Natural killer cell (primary cell): ENCODE measurements at regions not wholly inside any gene's neighbourhood (a gene's known extent, or its start where the extent isn't known, plus 50 kb on each side); places are given as distances from the start of the nearest gene placed in this dataset.
A peak's percentile ranks its signal among the peaks of the same experiment; 100 is the strongest.

Experiments used
- ATAC-seq, 3 donors: fragments of 150-1000 bp in 2 of 3; fragments of 200-7000 bp in 1 of 3; cut with Tn5 transposase; 1 replicate in 1 of 3; 2 replicates in 2 of 3; pipeline ENCODE4 v1.10.0; 2021; ENCODE audit warnings: mild to moderate bottlenecking in 2 of 3, moderate library complexity in 2 of 3
- DNase-seq, 2 donors: peaks; one replicate each; pipeline versions ENCODE4 v3.0.0 to v3.0.0-alpha.2; 2013 to 2021; ENCODE audit warnings: mixed read lengths in 1 of 2
- H3K27ac ChIP-seq: one replicate; pipeline ENCODE4 v1.5.1; 2013; ENCODE audit warnings: mild to moderate bottlenecking, low read length
- H3K27me3 ChIP-seq: one replicate; pipeline ENCODE4 v1.6.1; 2013; ENCODE audit warnings: low read length; ENCODE audit not compliant: control insufficient read depth, insufficient read depth
- H3K36me3 ChIP-seq: one replicate; pipeline ENCODE4 v1.6.1; 2013; ENCODE audit warnings: low read length; ENCODE audit not compliant: control insufficient read depth, insufficient read depth
- H3K4me1 ChIP-seq: one replicate; pipeline ENCODE4 v1.6.1; 2013; ENCODE audit warnings: low read length; ENCODE audit not compliant: control insufficient read depth, insufficient read depth
- H3K4me3 ChIP-seq: one replicate; pipeline ENCODE4 v1.5.1; 2013; ENCODE audit warnings: low read length
- H3K9me3 ChIP-seq: one replicate; pipeline ENCODE4 v1.6.1; 2013; ENCODE audit warnings: low read length; ENCODE audit not compliant: control insufficient read depth, insufficient read depth
- H3K27ac Mint-ChIP-seq, 2 donors: one replicate each; pipeline ENCODE4 v1.8.0; 2022; ENCODE audit warnings: mild to moderate bottlenecking in 2 of 2, mixed read lengths in 2 of 2, moderate library complexity in 1 of 2
- H3K27me3 Mint-ChIP-seq, 2 donors: one replicate each; pipeline ENCODE4 v1.8.0; 2022; ENCODE audit warnings: low read depth in 2 of 2, mixed read lengths in 2 of 2
- H3K36me3 Mint-ChIP-seq: one replicate; pipeline ENCODE4 v1.8.0; 2022; ENCODE audit warnings: mixed read lengths
- H3K4me1 Mint-ChIP-seq, 2 donors: one replicate each; pipeline ENCODE4 v1.8.0; 2022; ENCODE audit warnings: mixed read lengths in 2 of 2
- H3K4me3 Mint-ChIP-seq: one replicate; pipeline ENCODE4 v1.8.0; 2022; ENCODE audit warnings: mild to moderate bottlenecking, moderate library complexity, mixed read lengths
- H3K9me3 Mint-ChIP-seq, 2 donors: one replicate each; pipeline ENCODE4 v1.8.0; 2022; ENCODE audit warnings: mixed read lengths in 2 of 2
- WGBS: methylation state at CpG from one replicate; pipeline ENCODE4 v1.1.7; 2013; ENCODE audit warnings: missing lambda C conversion rate; ENCODE audit not compliant: insufficient coverage; 5-methylcytosine and 5-hydroxymethylcytosine counted together
- intact Hi-C: fragments of 100-400 bp; cut with micrococcal nuclease; formaldehyde crosslinking; loops from one replicate; pipeline ENCODE4 v1.14.2; 2022
- TF ChIP-seq, protein P1 (sequence below): fragments of 200-600 bp; IDR thresholded peaks from one replicate; pipeline ENCODE4 v1.8.0; 2022; ENCODE audit warnings: antibody characterized with exemption

DNA sequence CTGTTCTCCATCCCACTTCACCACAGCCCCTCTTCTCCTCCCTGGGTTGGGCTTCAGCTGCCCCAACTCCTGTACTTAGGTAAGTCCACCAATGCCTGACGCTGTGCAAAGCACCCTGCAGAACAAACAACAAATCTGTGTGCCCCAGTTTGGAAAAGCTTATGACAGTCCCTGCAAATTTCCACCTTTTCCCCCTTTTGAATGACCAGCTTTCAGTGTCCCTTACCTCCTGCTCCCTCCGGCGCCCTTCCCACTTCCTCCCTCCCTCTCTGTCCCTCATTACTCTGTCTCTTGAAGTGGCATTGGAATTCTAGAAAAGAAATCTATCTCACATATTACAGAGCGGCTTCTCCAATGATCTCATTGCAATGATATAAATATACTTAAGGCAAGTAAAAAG lies 352.9 kb upstream of the B3GAT1 start:
- no peaks in the 10 kb centered on the region for H3K27me3 ChIP-seq
- DNase-seq (no peak), ATAC-seq (no peak)
- 44% methylated on average over 3 of the region's 4 CpGs for WGBS
- H3K27ac ChIP-seq = no peak overlapping the region
- Mint-ChIP-seq H3K27ac (no peak overlapping the region), H3K4me3 (no peak overlapping the region), H3K9me3 (peaks cover 7 to 11% of the 10 kb centered on the region in 2 donors), H3K27me3 (peaks cover 9 to 27% of the 10 kb centered on the region in 2 donors), H3K4me1 (no peaks in the 10 kb centered on the region), H3K36me3 (peaks cover 10% of the 10 kb centered on the region)
- peaks cover 6% of the 10 kb centered on the region for H3K9me3 ChIP-seq
- H3K36me3 ChIP-seq = no peaks in the 10 kb centered on the region
- no peak overlapping the region for H3K4me3 ChIP-seq
- intact Hi-C loops = no loop called here
- no peaks in the 10 kb centered on the region for H3K4me1 ChIP-seq
- TF ChIP-seq, protein P1, sequence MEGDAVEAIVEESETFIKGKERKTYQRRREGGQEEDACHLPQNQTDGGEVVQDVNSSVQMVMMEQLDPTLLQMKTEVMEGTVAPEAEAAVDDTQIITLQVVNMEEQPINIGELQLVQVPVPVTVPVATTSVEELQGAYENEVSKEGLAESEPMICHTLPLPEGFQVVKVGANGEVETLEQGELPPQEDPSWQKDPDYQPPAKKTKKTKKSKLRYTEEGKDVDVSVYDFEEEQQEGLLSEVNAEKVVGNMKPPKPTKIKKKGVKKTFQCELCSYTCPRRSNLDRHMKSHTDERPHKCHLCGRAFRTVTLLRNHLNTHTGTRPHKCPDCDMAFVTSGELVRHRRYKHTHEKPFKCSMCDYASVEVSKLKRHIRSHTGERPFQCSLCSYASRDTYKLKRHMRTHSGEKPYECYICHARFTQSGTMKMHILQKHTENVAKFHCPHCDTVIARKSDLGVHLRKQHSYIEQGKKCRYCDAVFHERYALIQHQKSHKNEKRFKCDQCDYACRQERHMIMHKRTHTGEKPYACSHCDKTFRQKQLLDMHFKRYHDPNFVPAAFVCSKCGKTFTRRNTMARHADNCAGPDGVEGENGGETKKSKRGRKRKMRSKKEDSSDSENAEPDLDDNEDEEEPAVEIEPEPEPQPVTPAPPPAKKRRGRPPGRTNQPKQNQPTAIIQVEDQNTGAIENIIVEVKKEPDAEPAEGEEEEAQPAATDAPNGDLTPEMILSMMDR = no peak

DNA sequence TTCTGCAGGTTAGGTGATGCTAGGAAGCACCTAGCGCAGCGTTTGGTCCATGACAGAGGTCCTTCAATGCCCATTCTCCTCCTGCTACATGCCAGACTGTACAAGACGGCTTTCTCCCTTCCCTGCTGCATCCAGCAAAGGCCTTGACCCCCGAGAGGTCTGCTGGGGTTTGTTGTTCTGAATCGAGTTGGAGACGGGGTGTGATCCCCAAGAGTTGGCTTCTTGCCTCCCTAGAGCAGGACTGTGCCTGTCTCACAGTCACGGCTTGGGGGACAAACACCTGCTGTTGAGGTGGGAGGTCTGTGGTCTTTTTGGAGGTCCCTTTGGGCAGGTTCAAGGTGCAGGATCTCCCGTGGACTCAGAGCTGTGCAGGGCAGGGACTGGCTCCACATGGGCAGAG lies 352.3 kb upstream of the B3GAT1 start:
- H3K4me3 ChIP-seq = no peak overlapping the region
- H3K4me3 Mint-ChIP-seq = no peak overlapping the region
- TF ChIP-seq, protein P1 = no peak
- no peaks in the 10 kb centered on the region for H3K4me1 ChIP-seq
- intact Hi-C loops = no loop called here
- peaks cover 9 to 27% of the 10 kb centered on the region in 2 donors for H3K27me3 Mint-ChIP-seq
- WGBS = 83% methylated on average over 8 of the region's 8 CpGs
- no peaks in the 10 kb centered on the region for H3K4me1 Mint-ChIP-seq
- H3K36me3 ChIP-seq = no peaks in the 10 kb centered on the region
- no peaks in the 10 kb centered on the region for H3K27me3 ChIP-seq
- peaks cover 10% of the 10 kb centered on the region for H3K36me3 Mint-ChIP-seq
- no peak for ATAC-seq
- DNase-seq = no peak
- H3K9me3 ChIP-seq = peaks cover 6% of the 10 kb centered on the region
- no peak overlapping the region for H3K27ac ChIP-seq
- H3K9me3 Mint-ChIP-seq = peaks cover 7 to 11% of the 10 kb centered on the region in 2 donors
- no peak overlapping the region for H3K27ac Mint-ChIP-seq

DNA sequence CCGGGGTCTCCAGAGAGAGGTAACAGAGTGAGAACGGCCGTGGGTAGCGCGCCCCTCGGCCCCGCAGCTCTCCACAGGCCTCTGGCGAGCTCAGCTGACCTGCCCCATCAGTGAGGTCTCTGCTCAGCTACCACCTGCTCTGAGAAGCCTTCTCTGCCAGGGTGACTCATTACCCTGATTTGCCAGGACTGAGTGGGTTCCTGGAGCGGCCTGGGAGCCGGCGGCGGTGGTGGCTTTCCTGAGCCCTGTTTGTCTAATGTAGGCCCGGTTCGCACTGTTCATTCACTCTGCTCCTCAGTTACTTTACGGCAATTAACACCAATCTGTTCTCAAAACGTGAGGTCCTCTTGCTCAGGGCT lies 351.0 kb upstream of the B3GAT1 start:
- Mint-ChIP-seq H3K27ac (no peak overlapping the region), H3K36me3 (no peaks in the 10 kb centered on the region), H3K4me3 (no peak overlapping the region), H3K4me1 (no peaks in the 10 kb centered on the region), H3K27me3 (peaks cover 3 to 20% of the 10 kb centered on the region in 2 donors), H3K9me3 (peaks cover 0 to 4% of the 10 kb centered on the region in 2 donors)
- ATAC-seq (no peak), DNase-seq (no peak)
- intact Hi-C loops = no loop called here
- H3K27me3 ChIP-seq = no peaks in the 10 kb centered on the region
- H3K36me3 ChIP-seq = no peaks in the 10 kb centered on the region
- peaks cover 5% of the 10 kb centered on the region for H3K9me3 ChIP-seq
- no peak overlapping the region for H3K27ac ChIP-seq
- no peaks in the 10 kb centered on the region for H3K4me1 ChIP-seq
- TF ChIP-seq, protein P1 = no peak
- H3K4me3 ChIP-seq = no peak overlapping the region
- 82% methylated on average over 16 of the region's 16 CpGs for WGBS

DNA sequence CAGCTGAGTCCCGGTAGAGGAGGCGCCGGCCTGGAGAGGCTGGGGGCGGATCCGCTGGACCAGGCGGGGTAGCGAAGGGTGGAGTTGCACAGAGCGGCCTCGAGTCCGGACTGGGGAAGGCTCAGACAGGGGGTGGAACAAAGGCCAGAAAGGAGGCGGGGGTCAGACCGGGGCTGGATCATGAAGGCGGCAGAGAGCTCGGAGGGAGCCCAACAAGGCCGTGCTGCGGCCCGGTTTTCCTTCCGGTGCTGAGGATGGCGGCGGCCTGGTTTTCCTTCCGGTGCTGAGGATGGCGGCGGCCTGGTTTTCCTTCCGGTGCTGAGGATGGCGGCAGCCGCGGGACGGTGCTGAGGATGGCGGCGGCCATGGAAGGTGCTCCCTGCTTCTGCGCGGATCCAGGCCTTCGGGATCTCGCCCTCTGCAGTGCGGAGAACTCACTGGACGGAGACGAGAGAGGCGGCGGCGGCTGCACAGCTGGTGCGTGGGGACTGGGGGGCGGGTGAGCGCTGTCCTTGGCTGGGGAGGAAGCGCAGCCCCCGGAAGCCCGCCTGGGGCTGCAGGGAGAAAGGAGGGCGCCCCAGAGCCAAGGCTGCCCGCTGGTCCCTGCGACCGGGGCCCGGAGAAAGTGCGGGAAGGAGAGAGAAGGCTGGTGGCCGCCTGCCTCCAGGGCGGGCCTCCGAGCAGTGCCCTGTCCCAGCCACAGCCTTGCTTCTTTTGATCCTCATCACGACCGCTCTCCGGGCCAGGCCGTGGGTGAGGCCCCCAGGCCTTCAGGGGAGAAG lies 350.4 kb upstream of the B3GAT1 start:
- H3K4me3 ChIP-seq = no peak overlapping the region
- H3K4me1 ChIP-seq = no peaks in the 10 kb centered on the region
- no peak overlapping the region for H3K27ac Mint-ChIP-seq
- H3K9me3 Mint-ChIP-seq = peaks cover 0 to 4% of the 10 kb centered on the region in 2 donors
- H3K36me3 Mint-ChIP-seq = no peaks in the 10 kb centered on the region
- ATAC-seq (peak in 1 of 3 donors; percentile 36), DNase-seq (no peak)
- no peaks in the 10 kb centered on the region for H3K36me3 ChIP-seq
- no peaks in the 10 kb centered on the region for H3K4me1 Mint-ChIP-seq
- intact Hi-C loops = no loop called here
- peaks cover 3 to 20% of the 10 kb centered on the region in 2 donors for H3K27me3 Mint-ChIP-seq
- H3K27ac ChIP-seq = no peak overlapping the region
- H3K27me3 ChIP-seq = no peaks in the 10 kb centered on the region
- no peaks in the 10 kb centered on the region for H3K9me3 ChIP-seq
- TF ChIP-seq, protein P1 = no peak
- WGBS = 88% methylated on average over 59 of the region's 59 CpGs
- peak overlapping the region; percentile 52 for H3K4me3 Mint-ChIP-seq
